ENCODE measurements at regions not wholly inside any gene's neighbourhood (a gene's known extent, or its start where the extent isn't known, plus 50 kb on each side); places are given as distances from the start of the nearest gene placed in this dataset.

GRCh38 chr4:119696963-119697362, 68.4 kb upstream of the PDE5A start:
- POLR2A ChIA-PET (ENCODE audit: unreplicated experiment) = no interaction called here
- no peak overlapping the region for H4K5ac ChIP-seq (ENCODE audit: low read depth, low read length)
- no peaks in the 10 kb centered on the region for H3K9me3 ChIP-seq (ENCODE audit: control insufficient read depth, insufficient read depth, low read length)
- dilution Hi-C loops (cut with HindIII; ENCODE audit: low sequenced_read_pairs, unreplicated experiment) (no loop called here), intact Hi-C loops (cut with micrococcal nuclease) (no loop called here), in situ Hi-C loops (cut with MboI; ENCODE audit: low sequenced_read_pairs) (no loop called here)
- H3K4ac ChIP-seq (ENCODE audit: low read depth, low read length) = no peak overlapping the region
- no peak overlapping the region for H2AFZ ChIP-seq (replicated peaks; ENCODE audit: low read length, poor library complexity)
- H3K36me3 ChIP-seq (ENCODE audit: control insufficient read depth, insufficient read depth, low read length) = no peaks in the 10 kb centered on the region
- H2AK9ac ChIP-seq (replicated peaks; ENCODE audit: low read depth, low read length, poor library complexity) = no peak overlapping the region
- no peaks in the 10 kb centered on the region for H3K9me1 ChIP-seq (ENCODE audit: insufficient read depth, low read length)
- ATAC-seq (ENCODE audit: low read depth) (no peak), DNase-seq (no peak)
- no peak overlapping the region for H2AK5ac ChIP-seq (ENCODE audit: low read depth, low read length)
- H2BK20ac ChIP-seq (ENCODE audit: low read depth, low read length) = no peak overlapping the region
- no peak overlapping the region for H3K4me3 ChIP-seq (ENCODE audit: insufficient read depth, low read depth, low read length)
- H4K8ac ChIP-seq (ENCODE audit: low read depth in 2 of 2, low read length in 2 of 2) = no peak overlapping the region
- H3K27me3 ChIP-seq (ENCODE audit: control insufficient read depth, insufficient read depth, low read length) = no peaks in the 10 kb centered on the region
- H3K79me1 ChIP-seq (ENCODE audit: low read depth in 1 of 2, low read length in 2 of 2) = no peaks in the 10 kb centered on the region
- H3K4me2 ChIP-seq (ENCODE audit: low read depth, low read length) = no peak overlapping the region
- H3K23ac ChIP-seq (ENCODE audit: low read depth, low read length) = no peak overlapping the region
- H4K20me1 ChIP-seq (ENCODE audit: insufficient read depth, low read length) = no peaks in the 10 kb centered on the region
- no TSS peak for BruUV-seq (replicated peaks)
- no peak overlapping the region for H3K56ac ChIP-seq (ENCODE audit: extremely low read depth, insufficient read depth, low read length)
- no peak overlapping the region for H3K18ac ChIP-seq (ENCODE audit: low read depth, low read length)
- no peak overlapping the region for H2BK15ac ChIP-seq (ENCODE audit: low read depth, low read length)
- CTCF ChIA-PET = no interaction called here
- H2BK120ac ChIP-seq (ENCODE audit: low read depth, low read length) = no peak overlapping the region
- no peak overlapping the region for H3K27ac ChIP-seq (ENCODE audit: insufficient read depth, low read length)
- no peak overlapping the region for H3K9ac ChIP-seq (ENCODE audit: low read depth, low read length)
- no peak overlapping the region for H3K14ac ChIP-seq (replicated peaks; ENCODE audit: low read depth, low read length)
- peaks cover 5% of the 10 kb centered on the region for H3K4me1 ChIP-seq (ENCODE audit: control insufficient read depth, insufficient read depth, low read length)
- no peak overlapping the region for H4K91ac ChIP-seq (ENCODE audit: insufficient read depth, low read depth, low read length)
- no peak for TF ChIP-seq CTCF (conservative IDR thresholded peaks at IDR 0.05; ENCODE audit: low read depth, low read length)
- no peak for TF ChIP-seq CEBPB (IDR thresholded peaks at IDR 0.05; ENCODE audit: low read depth, low read length)
- TF ChIP-seq MAZ (IDR thresholded peaks at IDR 0.05; ENCODE audit: borderline replicate concordance, low read depth, low read length) = no peak
- TF ChIP-seq CHD1 (IDR thresholded peaks at IDR 0.05; ENCODE audit: low read depth, low read length) = no peak
- no peak for TF ChIP-seq SMC3 (IDR thresholded peaks at IDR 0.05; ENCODE audit: low read depth, low read length)
- no peak for TF ChIP-seq BHLHE40 (IDR thresholded peaks at IDR 0.05; ENCODE audit: low read depth, low read length)
- no peak for TF ChIP-seq FOS (IDR thresholded peaks at IDR 0.05; ENCODE audit: low read depth, low read length)
- TF ChIP-seq MAFK (IDR thresholded peaks at IDR 0.05; ENCODE audit: low read depth, low read length) = no peak
- no peak for TF ChIP-seq RFX5 (IDR thresholded peaks at IDR 0.05; ENCODE audit: low read depth, low read length)
- TF ChIP-seq ELK1 (IDR thresholded peaks at IDR 0.05; ENCODE audit: borderline replicate concordance, low read depth, low read length) = no peak
- TF ChIP-seq MXI1 (IDR thresholded peaks at IDR 0.05; ENCODE audit: borderline replicate concordance, low read depth, low read length) = no peak
- no peak for TF ChIP-seq NFE2L2 (IDR thresholded peaks at IDR 0.05; ENCODE audit: low read depth, low read length)
- no peak for TF ChIP-seq RCOR1 (IDR thresholded peaks at IDR 0.05; ENCODE audit: insufficient replicate concordance, low read length)
- TF ChIP-seq RAD21 (IDR thresholded peaks at IDR 0.05; ENCODE audit: low read length) = no peak
- no peak for TF ChIP-seq POLR2A (IDR thresholded peaks at IDR 0.05; ENCODE audit: low read depth, low read length)
- no peak for TF ChIP-seq USF2 (IDR thresholded peaks at IDR 0.05; ENCODE audit: low read depth, low read length)
- H2BK5ac ChIP-seq (ENCODE audit: low read depth, low read length, poor library complexity, severe bottlenecking) = no peak overlapping the region
